HG02943 (cell line): ENCODE measurements at regions not wholly inside any gene's neighbourhood (a gene's known extent, or its start where the extent isn't known, plus 50 kb on each side); places are given as distances from the start of the nearest gene placed in this dataset.

Experiments used
- ATAC-seq: cut with Tn5 transposase; IDR thresholded peaks from one replicate; pipeline ENCODE4 v1.9.1; 2021; ENCODE audit warnings: mild to moderate bottlenecking, low read depth, moderate library complexity; ENCODE audit not compliant: unreplicated experiment

DNA sequence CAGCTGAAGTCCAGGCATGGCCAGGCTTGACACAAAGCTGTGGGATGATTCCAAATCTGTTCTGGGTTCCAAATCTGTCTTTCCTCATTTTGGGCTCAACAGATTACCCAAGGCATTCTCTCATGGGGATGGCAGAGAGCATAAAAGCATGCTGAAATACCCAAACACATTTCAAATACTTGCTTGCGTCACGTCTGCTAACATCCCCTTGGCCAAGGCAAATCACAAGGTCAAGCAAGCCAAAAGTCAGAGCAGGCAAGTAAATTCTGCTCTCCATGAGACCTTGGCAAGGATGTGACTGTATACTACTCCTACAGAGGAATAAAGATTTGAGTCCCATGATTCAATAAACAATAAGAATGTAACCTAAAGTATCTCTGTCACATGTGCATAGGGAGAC is 306.7 kb downstream of the EPB41L4A start:
- ATAC-seq = no peak

DNA sequence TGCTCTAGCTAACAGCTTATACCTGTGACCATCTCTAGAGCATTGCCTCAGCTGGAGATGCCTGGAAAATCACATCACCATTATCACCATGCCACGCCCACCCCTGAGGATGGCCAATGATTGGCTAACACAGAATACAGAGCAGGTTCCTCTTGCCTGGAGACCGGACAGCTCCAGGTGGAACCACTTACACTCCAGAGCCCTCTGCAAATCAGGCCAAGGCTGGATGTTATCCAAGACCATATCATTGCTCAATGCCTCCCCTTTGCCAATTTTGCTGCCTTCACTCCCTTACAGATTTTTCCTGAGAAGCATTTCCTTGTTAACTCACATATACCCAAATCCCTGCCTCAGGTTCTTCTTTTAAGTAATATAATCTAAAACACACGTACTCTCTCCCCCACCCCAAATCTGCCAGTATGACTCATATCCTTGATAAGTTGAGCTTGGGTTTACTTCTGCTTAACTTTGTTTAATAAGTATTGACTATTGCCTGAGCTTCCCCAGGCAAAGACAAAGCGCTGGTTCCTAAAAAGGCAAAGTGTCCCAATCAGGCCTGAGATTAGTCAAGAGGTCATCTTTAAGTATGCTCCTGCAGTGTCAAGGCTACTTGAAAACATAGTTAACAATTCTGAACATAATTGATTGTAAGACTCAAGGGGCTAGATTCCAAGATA is 309.6 kb downstream of the EPB41L4A start:
- no peak for ATAC-seq

DNA sequence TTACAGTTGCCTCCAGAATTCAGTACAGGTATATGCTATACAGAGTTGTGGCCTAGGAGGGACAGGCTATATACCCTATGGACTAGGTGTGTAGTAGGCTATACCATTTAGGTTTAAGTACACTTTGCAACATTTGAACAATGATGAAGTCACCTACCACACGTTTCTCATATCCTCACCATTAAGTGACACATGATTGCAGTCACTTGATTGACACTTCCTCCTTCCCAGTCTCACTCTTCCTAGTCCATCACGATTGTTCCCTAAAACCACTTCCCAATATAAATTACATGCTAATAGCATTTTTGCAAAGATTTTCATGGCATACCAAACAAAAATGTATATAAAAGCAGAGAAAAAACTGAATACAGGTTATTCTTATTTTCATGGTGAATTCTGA is 312.2 kb downstream of the EPB41L4A start:
- ATAC-seq = no peak

DNA sequence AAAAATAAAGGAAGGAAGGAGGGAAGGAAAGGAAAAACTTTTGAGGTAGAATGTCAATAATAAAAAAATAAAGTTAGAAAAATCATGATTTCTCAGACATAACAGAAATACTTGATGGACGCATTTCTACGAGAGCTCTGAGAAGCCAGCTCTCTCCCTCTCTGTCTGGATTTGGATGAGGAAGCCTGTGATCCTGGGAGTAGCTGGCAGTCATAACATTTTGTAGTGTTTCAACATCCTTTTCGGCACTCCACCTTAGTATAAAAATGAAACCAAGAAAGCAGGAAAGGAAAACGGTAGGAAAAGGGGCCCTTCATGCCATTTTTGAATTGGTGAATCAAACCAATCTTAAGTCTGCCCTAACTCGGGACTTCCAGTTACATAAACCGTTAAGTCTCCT is 321.3 kb downstream of the EPB41L4A start:
- ATAC-seq = no peak

DNA sequence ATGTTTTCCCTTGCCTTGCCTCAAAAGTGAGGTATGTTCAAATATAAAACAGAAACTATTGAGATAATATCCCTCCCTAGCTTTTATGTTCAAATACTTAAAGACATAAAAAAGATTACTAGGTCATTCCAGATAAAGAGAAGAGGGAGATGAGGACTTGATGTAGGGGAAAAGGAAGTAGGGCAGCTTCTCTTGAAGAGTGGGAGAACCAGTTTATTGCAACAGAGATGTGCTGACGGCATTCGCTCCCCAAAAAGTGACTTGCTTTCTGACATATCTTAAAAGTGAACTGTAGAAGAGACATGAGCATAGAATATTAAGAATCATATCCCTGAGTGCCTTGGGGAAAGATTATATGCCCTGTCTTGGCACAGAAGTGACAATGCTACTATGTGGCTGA is 330.2 kb upstream of the NREP start:
- no peak for ATAC-seq

DNA sequence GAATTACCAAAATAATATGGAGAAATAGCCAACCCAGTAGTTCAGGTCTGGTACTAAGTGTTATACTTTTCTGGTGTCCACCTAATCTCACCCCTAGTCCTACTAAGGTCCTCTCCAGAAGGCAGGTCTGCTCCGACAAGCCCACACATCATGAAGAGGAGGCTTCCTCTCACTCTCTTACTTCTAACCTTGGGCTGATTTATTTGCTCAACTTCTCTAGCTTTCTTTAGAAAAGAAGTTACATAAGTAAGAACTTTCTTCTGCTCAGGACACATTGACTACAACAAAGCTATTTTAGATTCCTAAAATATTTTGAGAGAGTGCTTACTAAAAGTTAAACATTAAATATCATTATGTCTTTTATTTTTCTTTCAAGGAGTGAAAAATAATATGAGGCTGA is 329.7 kb upstream of the NREP start:
- no peak for ATAC-seq

GRCh38 chr5:112084149-112084548 is 327.2 kb upstream of the NREP start:
- no peak for ATAC-seq

- ATAC-seq = no peak
Measured at GRCh38 chr5:112083623-112084022, 326.6 kb upstream of the NREP start.

GRCh38 chr5:112077180-112077579 is 320.2 kb upstream of the NREP start:
- ATAC-seq = no peak

- ATAC-seq = no peak
Measured at GRCh38 chr5:112070022-112070421, 313.0 kb upstream of the NREP start.

DNA sequence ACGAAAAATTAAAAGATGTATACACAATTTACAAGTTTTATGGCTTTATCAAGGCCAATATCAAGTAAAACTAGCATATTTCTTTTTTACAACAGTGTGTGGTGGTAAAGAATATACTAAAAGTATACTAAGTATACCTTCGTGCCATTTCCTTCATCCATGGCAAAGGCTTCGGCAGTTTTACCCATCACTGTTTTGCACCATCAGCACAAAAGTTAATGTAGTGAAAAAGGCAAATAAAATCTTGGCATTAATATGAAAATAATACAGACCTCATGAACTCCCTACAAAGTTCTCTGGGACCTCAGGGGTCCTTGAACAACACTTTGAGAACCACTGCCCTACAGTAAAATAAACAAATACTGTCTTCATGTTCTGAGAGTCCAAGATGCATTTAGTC is 312.3 kb upstream of the NREP start:
- no peak for ATAC-seq

GRCh38 chr5:112068593-112068992 is 311.6 kb upstream of the NREP start:
- ATAC-seq = no peak

DNA sequence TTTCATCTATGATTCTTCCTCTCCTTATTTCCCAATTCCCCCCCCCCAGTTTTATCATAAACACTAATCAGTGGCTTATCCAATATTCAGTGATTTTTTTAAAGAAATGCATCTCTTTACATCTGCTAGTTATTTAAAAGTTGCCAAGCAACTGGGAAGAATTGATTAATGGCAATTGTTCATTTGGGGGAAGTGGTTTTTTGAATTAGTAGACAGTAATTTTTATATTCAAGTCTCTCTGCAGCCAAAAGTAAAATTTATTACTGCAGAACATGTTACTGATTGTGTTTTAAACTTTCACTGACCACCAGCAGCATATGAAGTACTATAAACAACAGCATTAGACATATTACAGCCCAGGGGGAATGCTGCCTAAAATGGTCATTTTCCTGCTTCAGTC is 308.8 kb upstream of the NREP start:
- ATAC-seq = no peak

GRCh38 chr5:112064956-112065355 is 308.0 kb upstream of the NREP start:
- no peak for ATAC-seq

GRCh38 chr5:112064271-112064701 is 307.3 kb upstream of the NREP start:
- no peak for ATAC-seq

GRCh38 chr5:112063856-112064255 is 306.9 kb upstream of the NREP start:
- ATAC-seq = no peak

- ATAC-seq = no peak
Measured at GRCh38 chr5:112063191-112063590, 306.2 kb upstream of the NREP start.

GRCh38 chr5:112062181-112062580 is 305.2 kb upstream of the NREP start:
- ATAC-seq = no peak

GRCh38 chr5:112061666-112062065 is 304.7 kb upstream of the NREP start:
- ATAC-seq = no peak

- ATAC-seq = no peak
Measured at GRCh38 chr5:112059579-112060135, 302.7 kb upstream of the NREP start.

GRCh38 chr5:112049738-112050137 is 292.7 kb upstream of the NREP start:
- ATAC-seq = no peak

GRCh38 chr5:112036206-112036605 is 279.2 kb upstream of the NREP start:
- ATAC-seq = no peak
